Natural killer cell (primary cell): ENCODE measurements at regions not wholly inside any gene's neighbourhood (a gene's known extent, or its start where the extent isn't known, plus 50 kb on each side); places are given as distances from the start of the nearest gene placed in this dataset.

ENCODE experiments used
- ATAC-seq, 3 donors: fragments of 150-1000 bp in 2 of 3; fragments of 200-7000 bp in 1 of 3; cut with Tn5 transposase; 1 replicate in 1 of 3; 2 replicates in 2 of 3; pipeline ENCODE4 v1.10.0; 2021; ENCODE audit warnings: mild to moderate bottlenecking in 2 of 3, moderate library complexity in 2 of 3
- DNase-seq, 2 donors: peaks; one replicate each; pipeline versions ENCODE4 v3.0.0 to v3.0.0-alpha.2; 2013 to 2021; ENCODE audit warnings: mixed read lengths in 1 of 2
- H3K27ac ChIP-seq: one replicate; pipeline ENCODE4 v1.5.1; 2013; ENCODE audit warnings: mild to moderate bottlenecking, low read length
- H3K27me3 ChIP-seq: one replicate; pipeline ENCODE4 v1.6.1; 2013; ENCODE audit warnings: low read length; ENCODE audit not compliant: control insufficient read depth, insufficient read depth
- H3K36me3 ChIP-seq: one replicate; pipeline ENCODE4 v1.6.1; 2013; ENCODE audit warnings: low read length; ENCODE audit not compliant: control insufficient read depth, insufficient read depth
- H3K4me1 ChIP-seq: one replicate; pipeline ENCODE4 v1.6.1; 2013; ENCODE audit warnings: low read length; ENCODE audit not compliant: control insufficient read depth, insufficient read depth
- H3K4me3 ChIP-seq: one replicate; pipeline ENCODE4 v1.5.1; 2013; ENCODE audit warnings: low read length
- H3K9me3 ChIP-seq: one replicate; pipeline ENCODE4 v1.6.1; 2013; ENCODE audit warnings: low read length; ENCODE audit not compliant: control insufficient read depth, insufficient read depth
- H3K27ac Mint-ChIP-seq, 2 donors: one replicate each; pipeline ENCODE4 v1.8.0; 2022; ENCODE audit warnings: mild to moderate bottlenecking in 2 of 2, mixed read lengths in 2 of 2, moderate library complexity in 1 of 2
- H3K27me3 Mint-ChIP-seq, 2 donors: one replicate each; pipeline ENCODE4 v1.8.0; 2022; ENCODE audit warnings: low read depth in 2 of 2, mixed read lengths in 2 of 2
- H3K36me3 Mint-ChIP-seq: one replicate; pipeline ENCODE4 v1.8.0; 2022; ENCODE audit warnings: mixed read lengths
- H3K4me1 Mint-ChIP-seq, 2 donors: one replicate each; pipeline ENCODE4 v1.8.0; 2022; ENCODE audit warnings: mixed read lengths in 2 of 2
- H3K4me3 Mint-ChIP-seq: one replicate; pipeline ENCODE4 v1.8.0; 2022; ENCODE audit warnings: mild to moderate bottlenecking, moderate library complexity, mixed read lengths
- H3K9me3 Mint-ChIP-seq, 2 donors: one replicate each; pipeline ENCODE4 v1.8.0; 2022; ENCODE audit warnings: mixed read lengths in 2 of 2
- WGBS: methylation state at CpG from one replicate; pipeline ENCODE4 v1.1.7; 2013; ENCODE audit warnings: missing lambda C conversion rate; ENCODE audit not compliant: insufficient coverage; 5-methylcytosine and 5-hydroxymethylcytosine counted together
- intact Hi-C: fragments of 100-400 bp; cut with micrococcal nuclease; formaldehyde crosslinking; loops from one replicate; pipeline ENCODE4 v1.14.2; 2022
- TF ChIP-seq, protein P1 (sequence below): fragments of 200-600 bp; IDR thresholded peaks from one replicate; pipeline ENCODE4 v1.8.0; 2022; ENCODE audit warnings: antibody characterized with exemption

DNA sequence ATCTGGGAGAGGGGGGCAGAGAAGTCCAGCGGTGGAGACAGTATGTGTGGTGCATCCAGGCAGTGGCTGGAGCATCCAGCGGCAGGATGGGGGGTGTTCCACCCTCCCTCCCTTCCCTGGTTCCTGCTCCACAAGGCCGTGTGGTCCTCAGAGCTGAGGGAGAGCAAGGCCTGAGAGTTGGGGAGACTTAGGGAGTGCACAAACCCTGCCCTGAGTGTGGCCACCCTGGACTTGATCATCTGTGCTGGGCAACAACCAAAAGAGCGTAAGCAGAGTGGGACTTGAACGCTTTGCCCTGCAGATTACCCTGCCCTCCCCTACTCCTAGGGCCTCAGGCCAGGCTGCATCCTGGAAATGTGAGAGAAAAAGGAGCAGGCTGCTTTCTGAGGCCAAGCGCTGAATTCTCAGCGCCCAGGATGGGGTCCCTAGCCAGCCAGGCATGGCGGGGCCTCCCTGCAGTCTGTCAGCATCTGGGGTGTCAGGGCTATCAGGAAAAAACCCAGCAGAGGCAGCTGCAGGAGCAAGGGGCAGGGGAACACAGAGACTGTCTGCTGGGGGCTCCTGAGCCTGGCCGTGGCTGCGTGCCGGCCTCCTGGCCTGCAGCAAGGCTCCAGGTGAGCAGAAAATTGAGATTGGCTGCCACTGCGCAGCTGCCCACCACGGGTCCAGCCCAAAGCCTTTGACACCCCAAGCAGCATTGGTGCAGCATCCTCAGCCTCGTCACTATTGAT is 266.2 kb downstream of the NPHP4 start:
- peaks cover 0 to 20% of the 10 kb centered on the region in 2 donors for H3K27me3 Mint-ChIP-seq
- Histone ChIP-seq H3K27ac (no peak overlapping the region), H3K4me1 (no peaks in the 10 kb centered on the region), H3K9me3 (no peaks in the 10 kb centered on the region), H3K36me3 (no peaks in the 10 kb centered on the region), H3K27me3 (no peaks in the 10 kb centered on the region), H3K4me3 (no peak overlapping the region)
- intact Hi-C loops = no loop called here
- no peak overlapping the region for H3K4me3 Mint-ChIP-seq
- DNase-seq = no peak
- ATAC-seq = no peak
- no peaks in the 10 kb centered on the region for H3K9me3 Mint-ChIP-seq
- H3K4me1 Mint-ChIP-seq = no peaks in the 10 kb centered on the region
- no peak overlapping the region for H3K27ac Mint-ChIP-seq
- WGBS = 79% methylated on average over 13 of the region's 14 CpGs
- H3K36me3 Mint-ChIP-seq = no peaks in the 10 kb centered on the region
- TF ChIP-seq, protein P1, sequence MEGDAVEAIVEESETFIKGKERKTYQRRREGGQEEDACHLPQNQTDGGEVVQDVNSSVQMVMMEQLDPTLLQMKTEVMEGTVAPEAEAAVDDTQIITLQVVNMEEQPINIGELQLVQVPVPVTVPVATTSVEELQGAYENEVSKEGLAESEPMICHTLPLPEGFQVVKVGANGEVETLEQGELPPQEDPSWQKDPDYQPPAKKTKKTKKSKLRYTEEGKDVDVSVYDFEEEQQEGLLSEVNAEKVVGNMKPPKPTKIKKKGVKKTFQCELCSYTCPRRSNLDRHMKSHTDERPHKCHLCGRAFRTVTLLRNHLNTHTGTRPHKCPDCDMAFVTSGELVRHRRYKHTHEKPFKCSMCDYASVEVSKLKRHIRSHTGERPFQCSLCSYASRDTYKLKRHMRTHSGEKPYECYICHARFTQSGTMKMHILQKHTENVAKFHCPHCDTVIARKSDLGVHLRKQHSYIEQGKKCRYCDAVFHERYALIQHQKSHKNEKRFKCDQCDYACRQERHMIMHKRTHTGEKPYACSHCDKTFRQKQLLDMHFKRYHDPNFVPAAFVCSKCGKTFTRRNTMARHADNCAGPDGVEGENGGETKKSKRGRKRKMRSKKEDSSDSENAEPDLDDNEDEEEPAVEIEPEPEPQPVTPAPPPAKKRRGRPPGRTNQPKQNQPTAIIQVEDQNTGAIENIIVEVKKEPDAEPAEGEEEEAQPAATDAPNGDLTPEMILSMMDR = no peak

DNA sequence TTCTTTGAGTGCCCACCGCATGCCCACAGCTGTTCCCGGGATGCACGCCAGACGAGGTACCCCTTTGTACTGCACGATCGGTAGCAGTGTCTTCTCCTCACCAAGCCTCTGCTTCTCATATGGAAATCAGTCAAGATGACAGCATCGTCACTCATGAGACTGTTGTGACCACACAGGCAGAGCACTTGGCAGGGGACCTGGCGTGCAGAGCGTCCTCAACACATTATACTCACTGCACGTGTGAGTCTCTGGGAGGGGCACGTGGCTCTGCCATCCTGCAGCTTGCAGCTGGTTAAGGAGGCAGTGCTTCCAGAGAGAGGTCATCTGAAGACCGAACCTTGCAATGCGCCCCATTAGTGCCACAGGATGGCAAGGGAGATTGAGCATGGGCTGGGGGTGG is 266.8 kb downstream of the NPHP4 start:
- Histone ChIP-seq H3K4me3 (no peak overlapping the region), H3K9me3 (no peaks in the 10 kb centered on the region), H3K36me3 (no peaks in the 10 kb centered on the region), H3K4me1 (no peaks in the 10 kb centered on the region), H3K27ac (no peak overlapping the region), H3K27me3 (no peaks in the 10 kb centered on the region)
- Mint-ChIP-seq H3K9me3 (no peaks in the 10 kb centered on the region), H3K4me1 (no peaks in the 10 kb centered on the region), H3K36me3 (no peaks in the 10 kb centered on the region), H3K27me3 (peaks cover 0 to 20% of the 10 kb centered on the region in 2 donors), H3K4me3 (no peak overlapping the region), H3K27ac (no peak overlapping the region)
- intact Hi-C loops = no loop called here
- TF ChIP-seq, protein P1 = no peak
- ATAC-seq (no peak), DNase-seq (no peak)
- 89% methylated on average over 13 of the region's 13 CpGs for whole genome bisulfite sequencing

DNA sequence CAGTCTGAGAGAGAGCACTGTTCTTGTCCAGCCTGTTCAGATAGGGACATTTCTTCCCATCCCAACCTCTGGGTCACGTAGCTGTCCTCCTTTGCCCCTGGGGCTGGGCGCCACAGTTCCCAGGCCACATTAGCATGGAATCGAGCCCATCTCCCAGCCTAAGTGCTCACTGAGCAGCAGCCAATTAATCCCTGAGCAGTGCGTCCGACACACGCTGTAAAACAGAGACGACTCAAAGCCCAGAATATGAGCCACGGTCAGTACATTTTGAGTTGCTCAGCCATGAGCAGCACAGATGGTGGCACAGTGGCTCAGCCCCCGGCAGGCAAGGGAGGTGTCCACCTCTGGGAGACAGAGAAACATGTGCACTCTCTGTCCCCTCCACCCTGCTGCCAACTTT is 267.4 kb downstream of the NPHP4 start:
- Mint-ChIP-seq H3K9me3 (no peaks in the 10 kb centered on the region), H3K4me3 (no peak overlapping the region), H3K4me1 (no peaks in the 10 kb centered on the region), H3K27ac (no peak overlapping the region), H3K36me3 (no peaks in the 10 kb centered on the region), H3K27me3 (peaks cover 0 to 20% of the 10 kb centered on the region in 2 donors)
- intact Hi-C loops = no loop called here
- ATAC-seq = no peak
- DNase-seq = no peak
- WGBS = 80% methylated on average over 9 of the region's 9 CpGs
- H3K4me1 ChIP-seq = no peaks in the 10 kb centered on the region
- H3K9me3 ChIP-seq = no peaks in the 10 kb centered on the region
- no peak overlapping the region for H3K4me3 ChIP-seq
- TF ChIP-seq, protein P1 = no peak
- no peak overlapping the region for H3K27ac ChIP-seq
- H3K27me3 ChIP-seq = no peaks in the 10 kb centered on the region
- no peaks in the 10 kb centered on the region for H3K36me3 ChIP-seq

DNA sequence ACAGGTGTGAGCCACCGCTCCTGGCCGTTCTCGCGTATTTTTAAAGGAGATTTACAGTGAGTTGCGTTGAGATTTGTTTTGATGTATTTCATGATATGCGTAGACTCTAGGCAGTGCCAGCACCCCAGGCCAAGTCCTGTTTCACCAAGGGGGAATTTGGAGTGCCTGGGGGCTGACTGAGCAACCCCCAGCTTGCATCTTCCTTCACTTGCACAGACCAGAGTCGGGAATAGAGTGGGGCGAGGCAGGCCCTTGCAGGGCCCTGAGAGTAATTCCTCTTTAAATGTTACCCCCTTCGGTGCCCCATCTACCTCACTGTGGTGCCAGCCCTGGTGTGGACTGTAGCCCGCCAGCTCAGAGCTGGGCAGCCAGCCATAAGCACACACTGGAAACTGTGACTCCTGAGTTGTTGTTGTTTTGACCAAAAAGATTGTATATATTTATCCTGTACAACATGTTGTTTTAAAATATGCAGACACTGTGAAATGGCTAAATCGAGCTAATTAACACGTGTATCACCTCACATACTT is 269.5 kb downstream of the NPHP4 start:
- H3K4me3 Mint-ChIP-seq = no peak overlapping the region
- Histone ChIP-seq H3K36me3 (no peaks in the 10 kb centered on the region), H3K4me1 (no peaks in the 10 kb centered on the region), H3K9me3 (no peaks in the 10 kb centered on the region), H3K27me3 (no peaks in the 10 kb centered on the region), H3K27ac (no peak overlapping the region), H3K4me3 (no peak overlapping the region)
- H3K27ac Mint-ChIP-seq = no peak overlapping the region
- WGBS = 92% methylated on average over 12 of the region's 12 CpGs
- intact Hi-C loops = no loop called here
- DNase-seq (no peak), ATAC-seq (no peak)
- H3K4me1 Mint-ChIP-seq = no peaks in the 10 kb centered on the region
- H3K27me3 Mint-ChIP-seq = peaks cover 0 to 13% of the 10 kb centered on the region in 2 donors
- H3K36me3 Mint-ChIP-seq = no peaks in the 10 kb centered on the region
- H3K9me3 Mint-ChIP-seq = no peaks in the 10 kb centered on the region
- TF ChIP-seq, protein P1 = no peak
